HG02885 (cell line): ENCODE measurements at regions not wholly inside any gene's neighbourhood (a gene's known extent, or its start where the extent isn't known, plus 50 kb on each side); places are given as distances from the start of the nearest gene placed in this dataset.
"Not testable (repeated sequence)": the region's sequence is repeated elsewhere in the genome, so short reads cannot be mapped to it uniquely, and the experiment has no call there.

Source experiments
- ATAC-seq: cut with Tn5 transposase; IDR thresholded peaks from one replicate; pipeline ENCODE4 v1.9.1; 2021; ENCODE audit warnings: mild to moderate bottlenecking; ENCODE audit not compliant: unreplicated experiment, poor library complexity

GRCh38 chr10:4262449-4262848 lies 477.4 kb upstream of the KLF6 start:
- no peak for ATAC-seq

GRCh38 chr10:4260483-4261124 lies 475.6 kb upstream of the KLF6 start:
- no peak for ATAC-seq

GRCh38 chr10:4257939-4258465 lies 473.0 kb upstream of the KLF6 start:
- ATAC-seq, result no peak

GRCh38 chr10:4256971-4257370 lies 472.0 kb upstream of the KLF6 start:
- ATAC-seq, result no peak

GRCh38 chr10:4255751-4256150 lies 470.7 kb upstream of the KLF6 start:
- ATAC-seq, result no peak

GRCh38 chr10:4254101-4254994 lies 469.3 kb upstream of the KLF6 start:
- no peak for ATAC-seq

- no peak for ATAC-seq
Measured at GRCh38 chr10:4252701-4253100, 467.7 kb upstream of the KLF6 start.

- peak; percentile 55 for ATAC-seq
Measured at GRCh38 chr10:4250587-4250887, 465.5 kb upstream of the KLF6 start.

- ATAC-seq, result no peak
Measured at GRCh38 chr10:4249841-4250586, 465.0 kb upstream of the KLF6 start.

GRCh38 chr10:4247379-4247778 lies 462.4 kb upstream of the KLF6 start:
- no peak for ATAC-seq

- ATAC-seq, result no peak
Measured at GRCh38 chr10:4246881-4247358, 461.9 kb upstream of the KLF6 start.

GRCh38 chr10:4243651-4244050 lies 458.6 kb upstream of the KLF6 start:
- no peak for ATAC-seq

GRCh38 chr10:4243169-4243568 lies 458.2 kb upstream of the KLF6 start:
- ATAC-seq, result no peak

GRCh38 chr10:4242561-4243035 lies 457.6 kb upstream of the KLF6 start:
- no peak for ATAC-seq

- no peak for ATAC-seq
Measured at GRCh38 chr10:4241724-4242345, 456.8 kb upstream of the KLF6 start.

- ATAC-seq, result no peak
Measured at GRCh38 chr10:4240608-4241197, 455.7 kb upstream of the KLF6 start.

- ATAC-seq, result no peak
Measured at GRCh38 chr10:4239186-4239585, 454.2 kb upstream of the KLF6 start.

GRCh38 chr10:4236905-4237304 lies 451.9 kb upstream of the KLF6 start:
- ATAC-seq, result not testable (repeated sequence)

- no peak for ATAC-seq
Measured at GRCh38 chr10:4234661-4235060, 449.7 kb upstream of the KLF6 start.

- ATAC-seq, result no peak
Measured at GRCh38 chr10:4231439-4231838, 446.4 kb upstream of the KLF6 start.
